ENCODE measurements at regions not wholly inside any gene's neighbourhood (a gene's known extent, or its start where the extent isn't known, plus 50 kb on each side); places are given as distances from the start of the nearest gene placed in this dataset.
"Not testable (repeated sequence)": the region's sequence is repeated elsewhere in the genome, so short reads cannot be mapped to it uniquely, and the experiment has no call there.

GRCh38 chr10:61580608-61581007, 82.1 kb upstream of the CABCOCO1 start:
- Histone ChIP-seq H3K4me1 (replicated peaks in 1 of 2) (no peaks in the 10 kb centered on the region), H3K27ac (no peak overlapping the region), H3K4me3 (no peak overlapping the region)
- peak in 3 of 8 experiments; percentile 32 to 100 (median 99) for ATAC-seq (replicated peaks in 6 of 8)
- WGBS, 10 experiments = 10 to 100% (median 80%) methylated on average over 1 to 4 of the region's 4 CpGs
- in situ Hi-C loops (cut with MboI; ENCODE audit: low pct_unique_long_range_greater_than_20kb in 2 of 9, low sequenced_read_pairs in 9 of 9, unreplicated experiment in 9 of 9) = loop anchor here in 1 of 9 experiments (25.0 kb wide), 1 partner anchor 768 kb away; no protein-coding TSS in a partner anchor

GRCh38 chr10:61570204-61570603, 92.5 kb upstream of the CABCOCO1 start:
- H3K4me1 ChIP-seq (replicated peaks in 1 of 2); ATAC-seq (replicated peaks in 6 of 8); H3K4me3 ChIP-seq; H3K27ac ChIP-seq; in situ Hi-C loops (cut with MboI; ENCODE audit: low pct_unique_long_range_greater_than_20kb in 2 of 9, low sequenced_read_pairs in 9 of 9, unreplicated experiment in 9 of 9): not testable (repeated sequence)
- 20 to 85% (median 60%) methylated on average over 1 to 4 of the region's 4 CpGs; no CpG with 5 or more reads in 1 of the 10 experiments for WGBS, 10 experiments

DNA sequence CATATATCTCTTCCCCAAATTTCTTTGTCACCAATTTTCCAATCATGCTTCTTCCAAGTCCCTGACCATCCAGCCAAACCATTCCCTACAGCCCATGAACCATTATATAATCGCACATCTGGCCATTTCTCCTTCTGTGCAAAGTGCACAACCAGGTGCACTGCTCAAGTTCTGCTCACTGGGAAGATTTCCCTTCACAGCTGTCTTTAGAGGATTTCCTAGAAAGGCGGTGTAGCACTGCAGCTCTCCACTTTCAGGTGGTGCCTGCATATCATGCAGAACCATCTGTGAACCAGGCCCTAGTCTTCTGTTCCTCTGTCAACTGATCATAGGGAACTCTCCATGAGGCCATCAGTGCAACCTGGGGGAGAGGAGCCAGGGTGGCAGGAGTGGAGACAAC, 95.0 kb upstream of the CABCOCO1 start:
- Histone ChIP-seq H3K4me1 (replicated peaks in 1 of 2) (no peaks in the 10 kb centered on the region), H3K27ac (no peak overlapping the region), H3K4me3 (no peak overlapping the region)
- no peak for ATAC-seq (replicated peaks in 6 of 8)
- WGBS, 10 experiments = 64 to 100% (median 71%) methylated on average over 1 to 2 of the region's 2 CpGs; no CpG with 5 or more reads in 5 of the 10 experiments
- in situ Hi-C loops (cut with MboI; ENCODE audit: low pct_unique_long_range_greater_than_20kb in 2 of 9, low sequenced_read_pairs in 9 of 9, unreplicated experiment in 9 of 9) = no loop called here

- WGBS, 10 experiments = 0 to 78% (median 60%) methylated on average over 1 to 4 of the region's 4 CpGs
- ATAC-seq (replicated peaks in 6 of 8) = no peak
- in situ Hi-C loops (cut with MboI; ENCODE audit: low pct_unique_long_range_greater_than_20kb in 2 of 9, low sequenced_read_pairs in 9 of 9, unreplicated experiment in 9 of 9) = no loop called here
Measured at GRCh38 chr10:61565819-61566560, 96.7 kb upstream of the CABCOCO1 start.

DNA sequence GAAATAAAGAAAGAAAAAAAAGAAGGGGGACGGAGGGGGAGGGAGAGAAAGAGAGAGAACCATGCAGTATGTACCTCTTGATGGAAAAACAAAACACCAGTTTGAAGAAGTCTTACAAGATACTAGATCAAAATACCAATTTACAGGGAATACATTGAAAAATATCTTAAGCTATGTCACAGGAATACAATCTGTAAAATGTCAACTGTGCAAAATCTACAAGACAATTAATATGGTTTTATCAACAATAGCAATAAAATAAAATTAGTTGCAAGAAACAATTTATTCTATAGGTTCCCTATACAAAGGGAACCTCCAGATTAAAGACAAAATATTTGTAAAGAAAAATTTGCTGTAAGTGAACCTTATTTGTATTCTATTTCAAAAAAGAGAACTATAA, 98.3 kb upstream of the CABCOCO1 start:
- H3K4me1 ChIP-seq (replicated peaks in 1 of 2) = peaks cover 3 to 8% of the 10 kb centered on the region in 2 donors
- in situ Hi-C loops (cut with MboI; ENCODE audit: low pct_unique_long_range_greater_than_20kb in 2 of 9, low sequenced_read_pairs in 9 of 9, unreplicated experiment in 9 of 9) = no loop called here
- no peak overlapping the region for H3K27ac ChIP-seq
- ATAC-seq (replicated peaks in 6 of 8) = no peak
- 36 to 100% (median 83%) methylated on average over 1 of the region's 1 CpG for WGBS, 10 experiments
- H3K4me3 ChIP-seq = no peak overlapping the region

More at GRCh38 chr10:61565819-61566560, 96.7 kb upstream of the CABCOCO1 start:
- no peak overlapping the region for H3K4me3 ChIP-seq
- no peaks in the 10 kb centered on the region for H3K4me1 ChIP-seq (replicated peaks in 1 of 2)
- no peak overlapping the region for H3K27ac ChIP-seq

DNA sequence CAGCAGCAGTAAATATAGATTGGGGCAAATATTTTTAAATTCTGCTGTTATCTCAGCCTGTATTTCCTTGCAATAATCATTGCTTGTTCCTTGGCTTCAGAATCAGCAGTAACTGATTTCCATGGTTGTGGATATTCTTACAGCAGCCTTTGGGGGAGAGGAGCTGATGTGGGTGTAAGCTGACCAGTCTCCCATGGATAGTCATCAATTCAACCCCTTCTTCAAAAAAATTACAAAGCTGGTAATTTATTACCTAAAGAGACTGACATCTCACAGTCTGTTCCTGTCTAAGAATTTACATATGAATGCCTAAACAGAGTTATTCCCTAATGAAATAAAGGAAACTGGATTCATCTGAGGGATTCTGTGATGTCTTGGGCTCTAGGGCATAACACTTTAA, 103.1 kb upstream of the CABCOCO1 start:
- Histone ChIP-seq H3K4me1 (replicated peaks in 1 of 2) (peaks cover 7 to 13% of the 10 kb centered on the region in 2 donors), H3K27ac (no peak overlapping the region), H3K4me3 (no peak overlapping the region)
- ATAC-seq (replicated peaks in 6 of 8) = peak in 4 of 8 experiments; percentile 22 to 82 (median 63)
- in situ Hi-C loops (cut with MboI; ENCODE audit: low pct_unique_long_range_greater_than_20kb in 2 of 9, low sequenced_read_pairs in 9 of 9, unreplicated experiment in 9 of 9) = no loop called here

- H3K27ac ChIP-seq = no peak overlapping the region
- no peak overlapping the region for H3K4me3 ChIP-seq
- peaks cover 7 to 13% of the 10 kb centered on the region in 2 donors for H3K4me1 ChIP-seq (replicated peaks in 1 of 2)
- in situ Hi-C loops (cut with MboI; ENCODE audit: low pct_unique_long_range_greater_than_20kb in 2 of 9, low sequenced_read_pairs in 9 of 9, unreplicated experiment in 9 of 9) = no loop called here
- no peak for ATAC-seq (replicated peaks in 6 of 8)
- whole genome bisulfite sequencing, 10 experiments = 37 to 100% (median 81%) methylated on average over 1 to 3 of the region's 3 CpGs
Measured at GRCh38 chr10:61558188-61558587, 104.5 kb upstream of the CABCOCO1 start.

GRCh38 chr10:61554925-61555324, 101.7 kb upstream of the TMEM26 start:
- H3K4me1 ChIP-seq (replicated peaks in 1 of 2) = peaks cover 7 to 9% of the 10 kb centered on the region in 2 donors
- H3K27ac ChIP-seq = no peak overlapping the region
- in situ Hi-C loops (cut with MboI; ENCODE audit: low pct_unique_long_range_greater_than_20kb in 2 of 9, low sequenced_read_pairs in 9 of 9, unreplicated experiment in 9 of 9) = no loop called here
- WGBS, 10 experiments = 60 to 100% (median 92%) methylated on average over 1 to 5 of the region's 5 CpGs; no CpG with 5 or more reads in 2 of the 10 experiments
- no peak for ATAC-seq (replicated peaks in 6 of 8)
- no peak overlapping the region for H3K4me3 ChIP-seq

DNA sequence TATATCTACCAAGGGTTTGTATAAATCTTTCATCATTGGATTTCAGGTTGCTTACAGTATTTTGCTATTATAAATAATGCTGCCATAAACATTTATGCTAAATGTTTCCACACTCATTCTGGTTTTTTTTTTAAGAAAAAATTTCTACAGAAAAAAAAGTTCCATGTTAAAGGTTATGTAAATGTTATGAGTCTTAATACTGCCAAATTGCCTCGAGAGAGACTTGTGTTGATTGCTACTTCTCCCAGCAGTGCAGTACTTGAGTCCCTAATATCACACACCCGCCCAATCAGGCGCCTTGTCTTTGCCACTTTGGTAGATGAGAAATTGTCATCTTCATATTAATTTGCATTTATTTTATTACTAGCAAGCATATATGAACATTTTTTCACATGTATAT, 96.7 kb upstream of the TMEM26 start:
- Histone ChIP-seq H3K4me3 (no peak overlapping the region), H3K4me1 (replicated peaks in 1 of 2) (no peaks in the 10 kb centered on the region), H3K27ac (no peak overlapping the region)
- in situ Hi-C loops (cut with MboI; ENCODE audit: low pct_unique_long_range_greater_than_20kb in 2 of 9, low sequenced_read_pairs in 9 of 9, unreplicated experiment in 9 of 9) = no loop called here
- WGBS, 10 experiments = 40 to 100% (median 86%) methylated on average over 1 to 3 of the region's 3 CpGs
- no peak for ATAC-seq (replicated peaks in 6 of 8)

DNA sequence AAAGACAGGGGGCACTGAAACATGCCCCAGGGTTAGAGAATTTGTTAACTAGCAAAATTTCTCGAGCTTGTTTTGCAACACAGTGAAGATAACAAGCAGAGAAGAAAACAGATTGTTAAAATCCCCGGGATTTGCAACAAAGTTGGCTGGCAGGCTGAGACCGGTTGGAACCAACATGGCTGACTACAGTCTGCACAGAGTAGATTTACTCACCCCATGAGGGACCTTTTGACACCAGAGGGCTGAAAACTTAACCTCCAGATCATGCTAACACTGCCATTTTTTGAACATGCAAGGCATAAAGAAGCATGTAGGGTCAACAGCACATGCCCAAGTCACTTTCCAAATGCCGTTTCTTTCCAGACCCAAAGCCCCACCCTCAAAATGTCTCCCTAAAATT, 95.2 kb upstream of the TMEM26 start:
- H3K27ac ChIP-seq = no peak overlapping the region
- no peaks in the 10 kb centered on the region for H3K4me1 ChIP-seq (replicated peaks in 1 of 2)
- ATAC-seq (replicated peaks in 6 of 8) = no peak
- 0 to 87% (median 72%) methylated on average over 1 to 4 of the region's 4 CpGs; no CpG with 5 or more reads in 3 of the 10 experiments for WGBS, 10 experiments
- in situ Hi-C loops (cut with MboI; ENCODE audit: low pct_unique_long_range_greater_than_20kb in 2 of 9, low sequenced_read_pairs in 9 of 9, unreplicated experiment in 9 of 9) = no loop called here
- no peak overlapping the region for H3K4me3 ChIP-seq

DNA sequence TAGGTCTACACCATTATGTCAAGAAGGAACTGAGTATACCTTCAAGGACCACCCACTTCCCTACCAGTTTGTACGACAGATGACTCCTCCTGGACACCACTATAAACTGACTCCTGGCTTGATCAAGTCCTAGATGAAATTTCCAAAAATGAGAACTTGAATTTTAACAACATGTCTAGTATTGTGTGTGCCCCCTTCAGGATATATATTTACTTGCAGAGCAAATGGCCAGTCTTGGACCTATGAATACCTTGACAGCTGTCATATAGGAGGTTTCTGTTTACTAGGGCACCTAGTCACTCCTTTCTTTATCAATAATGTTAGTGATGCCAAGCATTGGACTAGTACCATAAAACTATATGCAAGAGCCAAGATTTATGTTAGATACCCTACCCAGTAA, 94.1 kb upstream of the TMEM26 start:
- Histone ChIP-seq H3K27ac (no peak overlapping the region), H3K4me1 (replicated peaks in 1 of 2) (no peaks in the 10 kb centered on the region), H3K4me3 (no peak overlapping the region)
- in situ Hi-C loops (cut with MboI; ENCODE audit: low pct_unique_long_range_greater_than_20kb in 2 of 9, low sequenced_read_pairs in 9 of 9, unreplicated experiment in 9 of 9) = no loop called here
- no peak for ATAC-seq (replicated peaks in 6 of 8)
- WGBS, 10 experiments = 33 to 75% (median 53%) methylated on average over 1 of the region's 1 CpG; no CpG with 5 or more reads in 6 of the 10 experiments

DNA sequence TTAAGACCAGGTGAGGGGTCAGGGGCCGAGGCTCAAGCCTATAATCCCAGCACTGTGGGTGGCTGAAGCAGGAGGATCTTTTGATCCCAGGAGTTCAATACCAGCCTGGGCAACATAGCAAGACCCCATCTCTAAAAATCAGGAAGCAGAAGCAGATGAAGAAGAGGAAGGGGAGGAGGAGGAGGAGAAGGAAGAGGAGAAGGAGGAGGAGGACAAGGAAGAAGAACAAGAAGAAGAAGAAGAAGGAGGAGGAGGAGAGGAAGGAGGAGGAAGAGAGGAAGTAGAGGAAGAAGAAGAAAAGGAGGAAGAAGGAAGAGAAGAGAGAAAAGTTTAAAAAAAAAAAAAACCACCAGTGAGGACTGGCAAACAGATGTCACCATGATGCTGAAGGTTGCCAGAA, 92.0 kb upstream of the TMEM26 start:
- Histone ChIP-seq H3K27ac (no peak overlapping the region), H3K4me1 (replicated peaks in 1 of 2) (no peaks in the 10 kb centered on the region), H3K4me3 (no peak overlapping the region)
- in situ Hi-C loops (cut with MboI; ENCODE audit: low pct_unique_long_range_greater_than_20kb in 2 of 9, low sequenced_read_pairs in 9 of 9, unreplicated experiment in 9 of 9) = no loop called here
- no peak for ATAC-seq (replicated peaks in 6 of 8)
- 20 to 89% (median 38%) methylated on average over 1 of the region's 1 CpG; no CpG with 5 or more reads in 3 of the 10 experiments for WGBS, 10 experiments

DNA sequence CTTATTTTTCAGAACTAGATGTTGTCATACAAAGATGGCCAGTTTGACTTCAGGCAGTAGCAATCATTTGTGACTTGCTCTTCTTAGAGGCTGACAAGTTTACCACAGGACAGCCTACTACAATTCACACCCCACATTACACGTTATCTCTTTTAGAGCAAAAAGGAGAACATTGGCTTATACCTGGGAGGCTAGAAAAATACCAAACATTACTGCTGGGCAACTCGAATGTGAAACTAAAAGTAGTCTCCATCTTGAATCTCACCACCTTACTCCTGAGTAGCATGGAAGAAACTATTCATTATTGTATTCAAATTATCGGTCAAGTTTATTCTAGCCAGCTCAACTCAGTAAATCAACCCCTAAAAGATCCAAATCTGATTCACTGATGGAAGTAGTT, 90.7 kb upstream of the TMEM26 start:
- WGBS, 10 experiments = 0 to 80% (median 44%) methylated on average over 1 to 3 of the region's 3 CpGs; no CpG with 5 or more reads in 1 of the 10 experiments
- Histone ChIP-seq H3K4me1 (replicated peaks in 1 of 2) (no peaks in the 10 kb centered on the region), H3K27ac (no peak overlapping the region), H3K4me3 (no peak overlapping the region)
- no peak for ATAC-seq (replicated peaks in 6 of 8)
- in situ Hi-C loops (cut with MboI; ENCODE audit: low pct_unique_long_range_greater_than_20kb in 2 of 9, low sequenced_read_pairs in 9 of 9, unreplicated experiment in 9 of 9) = no loop called here

DNA sequence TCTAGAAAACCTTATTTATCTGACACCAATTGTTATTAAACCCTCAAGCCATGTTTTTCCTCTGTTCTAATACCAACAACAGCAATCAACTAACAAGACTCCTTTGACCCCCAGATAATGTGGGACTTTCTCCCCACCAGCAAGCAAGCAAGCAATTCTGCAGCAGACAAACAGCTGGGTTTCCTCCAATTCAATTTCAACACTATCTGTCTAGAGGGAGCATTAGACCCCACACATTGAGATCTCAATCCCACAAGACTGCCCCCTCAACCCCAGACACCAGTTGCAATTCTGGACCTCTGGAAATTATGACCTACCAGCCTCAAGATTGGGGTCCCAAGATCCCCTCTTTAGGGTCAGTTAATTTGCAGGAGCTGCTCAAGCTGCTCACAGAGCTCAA, 89.4 kb upstream of the TMEM26 start:
- Histone ChIP-seq H3K27ac (no peak overlapping the region), H3K4me1 (replicated peaks in 1 of 2) (no peaks in the 10 kb centered on the region), H3K4me3 (no peak overlapping the region)
- in situ Hi-C loops (cut with MboI; ENCODE audit: low pct_unique_long_range_greater_than_20kb in 2 of 9, low sequenced_read_pairs in 9 of 9, unreplicated experiment in 9 of 9) = no loop called here
- ATAC-seq (replicated peaks in 6 of 8) = no peak

Measured in motor neuron (in vitro differentiated cells).